ENCODE measurements at regions not wholly inside any gene's neighbourhood (a gene's known extent, or its start where the extent isn't known, plus 50 kb on each side); places are given as distances from the start of the nearest gene placed in this dataset.
A peak's percentile ranks its signal among the peaks of the same experiment; 100 is the strongest.
"Not testable (repeated sequence)": the region's sequence is repeated elsewhere in the genome, so short reads cannot be mapped to it uniquely, and the experiment has no call there.

- no peak overlapping the region for H3K4me3 Mint-ChIP-seq
- no peak overlapping the region for H3K27ac Mint-ChIP-seq
- H3K27me3 Mint-ChIP-seq, result peaks cover 45% of the 10 kb centered on the region
- H3K9me3 Mint-ChIP-seq, result no peaks in the 10 kb centered on the region
- no peak for DNase-seq (ENCODE audit: extremely low spot score, unreplicated experiment)
- H3K4me1 Mint-ChIP-seq (ENCODE audit: unreplicated experiment), result no peaks in the 10 kb centered on the region
- H3K36me3 Mint-ChIP-seq, result no peaks in the 10 kb centered on the region
- no peak for TF ChIP-seq CTCF (conservative IDR thresholded peaks at IDR 0.05)
Observed at GRCh38 chrX:497186-498014, 110.7 kb upstream of the PPP2R3B start.

- not testable (repeated sequence) for DNase-seq (ENCODE audit: extremely low spot score, unreplicated experiment); H3K27ac Mint-ChIP-seq; H3K9me3 Mint-ChIP-seq; H3K4me1 Mint-ChIP-seq (ENCODE audit: unreplicated experiment); H3K36me3 Mint-ChIP-seq
- H3K4me3 Mint-ChIP-seq, result peak overlapping the region; percentile 14
- H3K27me3 Mint-ChIP-seq, result peaks cover 54% of the 10 kb centered on the region
Observed at GRCh38 chrX:498901-499300, 112.2 kb upstream of the PPP2R3B start.

GRCh38 chrX:499870-500364 lies 113.2 kb upstream of the PPP2R3B start:
- no peaks in the 10 kb centered on the region for H3K36me3 Mint-ChIP-seq
- H3K9me3 Mint-ChIP-seq, result peaks cover 5% of the 10 kb centered on the region
- no peak for DNase-seq (ENCODE audit: extremely low spot score, unreplicated experiment)
- no peaks in the 10 kb centered on the region for H3K4me1 Mint-ChIP-seq (ENCODE audit: unreplicated experiment)
- no peak for TF ChIP-seq CTCF (conservative IDR thresholded peaks at IDR 0.05)
- H3K27ac Mint-ChIP-seq, result no peak overlapping the region
- H3K4me3 Mint-ChIP-seq, result no peak overlapping the region
- H3K27me3 Mint-ChIP-seq, result peaks cover 63% of the 10 kb centered on the region

- no peak overlapping the region for H3K4me3 Mint-ChIP-seq
- H3K27me3 Mint-ChIP-seq, result peaks cover 64% of the 10 kb centered on the region
- no peaks in the 10 kb centered on the region for H3K4me1 Mint-ChIP-seq (ENCODE audit: unreplicated experiment)
- no peaks in the 10 kb centered on the region for H3K36me3 Mint-ChIP-seq
- TF ChIP-seq CTCF (conservative IDR thresholded peaks at IDR 0.05), result no peak
- H3K9me3 Mint-ChIP-seq, result peaks cover 5% of the 10 kb centered on the region
- DNase-seq (ENCODE audit: extremely low spot score, unreplicated experiment), result no peak
- no peak overlapping the region for H3K27ac Mint-ChIP-seq
Observed at GRCh38 chrX:500481-501010, 113.8 kb upstream of the PPP2R3B start.

- no peaks in the 10 kb centered on the region for H3K36me3 Mint-ChIP-seq
- TF ChIP-seq CTCF (conservative IDR thresholded peaks at IDR 0.05), result no peak
- no peaks in the 10 kb centered on the region for H3K4me1 Mint-ChIP-seq (ENCODE audit: unreplicated experiment)
- H3K27ac Mint-ChIP-seq, result no peak overlapping the region
- peaks cover 5% of the 10 kb centered on the region for H3K9me3 Mint-ChIP-seq
- no peak overlapping the region for H3K4me3 Mint-ChIP-seq
- DNase-seq (ENCODE audit: extremely low spot score, unreplicated experiment), result no peak
- H3K27me3 Mint-ChIP-seq, result peaks cover 66% of the 10 kb centered on the region
Observed at GRCh38 chrX:506341-506740, 119.6 kb upstream of the PPP2R3B start.

GRCh38 chrX:508163-508562 lies 121.5 kb upstream of the PPP2R3B start:
- H3K9me3 Mint-ChIP-seq, result no peaks in the 10 kb centered on the region

GRCh38 chrX:508821-509220 lies 121.8 kb upstream of the SHOX start:
- not testable (repeated sequence) for H3K36me3 Mint-ChIP-seq; H3K27ac Mint-ChIP-seq; H3K9me3 Mint-ChIP-seq; H3K4me3 Mint-ChIP-seq; H3K4me1 Mint-ChIP-seq (ENCODE audit: unreplicated experiment); DNase-seq (ENCODE audit: extremely low spot score, unreplicated experiment)
- peaks cover 47% of the 10 kb centered on the region for H3K27me3 Mint-ChIP-seq

More at GRCh38 chrX:508163-508562, 121.5 kb upstream of the PPP2R3B start:
- Mint-ChIP-seq H3K4me3 (no peak overlapping the region), H3K4me1 (ENCODE audit: unreplicated experiment) (no peaks in the 10 kb centered on the region), H3K27me3 (peaks cover 51% of the 10 kb centered on the region), H3K27ac (no peak overlapping the region), H3K36me3 (no peaks in the 10 kb centered on the region)
- no peak for TF ChIP-seq CTCF (conservative IDR thresholded peaks at IDR 0.05)
- DNase-seq (ENCODE audit: extremely low spot score, unreplicated experiment), result no peak

- not testable (repeated sequence) for H3K4me1 Mint-ChIP-seq (ENCODE audit: unreplicated experiment); H3K36me3 Mint-ChIP-seq; H3K9me3 Mint-ChIP-seq; DNase-seq (ENCODE audit: extremely low spot score, unreplicated experiment); H3K27ac Mint-ChIP-seq; H3K4me3 Mint-ChIP-seq
- peaks cover 38% of the 10 kb centered on the region for H3K27me3 Mint-ChIP-seq
Observed at GRCh38 chrX:511089-511488, 119.5 kb upstream of the SHOX start.

Data from type B pancreatic cell (in vitro differentiated cells).